Umbilical cord (tissue), 1 donor: ENCODE measurements at regions not wholly inside any gene's neighbourhood (a gene's known extent, or its start where the extent isn't known, plus 50 kb on each side); places are given as distances from the start of the nearest gene placed in this dataset.
"Not testable (repeated sequence)": the region's sequence is repeated elsewhere in the genome, so short reads cannot be mapped to it uniquely, and the experiment has no call there.

Experiments
- DNase-seq: peaks from one replicate; pipeline ENCODE4 v3.0.0-alpha.2; 2015; ENCODE audit warnings: low spot score

DNA sequence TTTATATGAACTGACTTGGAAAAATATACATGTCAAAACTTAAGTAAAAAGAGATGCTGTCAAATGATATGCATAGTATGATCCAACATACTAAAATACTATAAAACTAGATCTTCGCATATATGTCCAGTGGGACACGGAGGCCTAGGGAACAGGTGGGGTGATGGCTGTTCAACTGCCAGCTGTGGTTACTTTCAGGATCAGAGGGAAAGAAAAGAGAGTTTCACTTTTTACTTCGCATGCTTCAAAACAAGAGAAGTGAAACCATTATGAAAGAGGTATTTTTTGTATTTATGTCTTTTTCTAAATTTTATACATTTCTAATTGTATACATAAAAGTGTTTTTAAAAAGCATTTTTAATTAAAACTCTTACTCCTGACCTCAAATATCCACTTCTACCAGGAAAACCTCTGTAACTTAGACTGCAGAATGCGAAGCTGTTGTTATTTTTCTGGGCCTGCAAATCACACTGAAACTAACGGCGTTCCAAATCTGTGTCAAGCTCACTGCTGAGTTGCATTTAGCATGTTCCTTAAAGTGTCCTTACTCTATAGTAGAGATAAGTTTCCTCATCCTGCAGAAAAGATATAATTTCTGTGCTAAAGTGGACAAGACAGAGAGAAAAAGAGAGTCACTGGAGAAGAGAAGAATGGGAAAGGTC is 97.8 kb upstream of the SLC35G4 start:
- DNase-seq: no peak

DNA sequence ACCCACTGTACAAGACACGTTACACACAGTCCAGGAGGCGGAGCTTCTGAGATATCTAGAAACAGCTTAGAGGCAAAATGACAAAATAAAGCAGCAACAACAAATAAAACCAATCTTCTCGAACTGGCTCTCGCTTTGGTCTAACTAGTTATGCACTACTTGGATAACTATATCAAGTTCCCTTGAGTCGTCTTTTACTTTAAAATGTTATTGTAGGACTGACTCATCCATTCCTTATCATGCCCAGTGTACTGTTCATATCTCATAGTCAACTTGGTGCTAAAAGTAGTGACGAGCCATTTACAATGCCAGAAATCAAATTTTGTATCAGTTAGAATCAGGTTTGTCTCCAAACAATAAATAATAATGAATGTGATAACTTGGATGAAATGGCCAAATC is 102.5 kb upstream of the SLC35G4 start:
- DNase-seq: no peak

DNA sequence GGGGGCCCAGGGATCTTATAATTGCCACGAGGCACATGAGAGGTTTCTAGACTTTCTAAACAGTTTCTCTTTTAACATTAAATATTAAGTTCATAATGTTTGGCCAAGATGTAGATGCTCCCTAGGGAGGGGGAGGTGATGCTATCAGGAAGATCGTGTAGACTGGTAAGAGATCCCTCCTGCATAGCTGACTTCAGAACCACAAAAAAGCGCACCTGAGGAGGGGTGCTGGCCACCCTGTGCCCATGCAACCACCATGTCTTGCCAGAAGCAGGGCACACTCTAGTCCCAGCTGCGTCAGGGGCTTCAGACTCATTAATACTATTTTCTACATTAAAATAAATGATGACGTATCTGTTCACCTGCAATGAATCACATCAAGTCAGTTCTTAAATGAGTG is 103.4 kb upstream of the SLC35G4 start:
- no peak for DNase-seq

DNA sequence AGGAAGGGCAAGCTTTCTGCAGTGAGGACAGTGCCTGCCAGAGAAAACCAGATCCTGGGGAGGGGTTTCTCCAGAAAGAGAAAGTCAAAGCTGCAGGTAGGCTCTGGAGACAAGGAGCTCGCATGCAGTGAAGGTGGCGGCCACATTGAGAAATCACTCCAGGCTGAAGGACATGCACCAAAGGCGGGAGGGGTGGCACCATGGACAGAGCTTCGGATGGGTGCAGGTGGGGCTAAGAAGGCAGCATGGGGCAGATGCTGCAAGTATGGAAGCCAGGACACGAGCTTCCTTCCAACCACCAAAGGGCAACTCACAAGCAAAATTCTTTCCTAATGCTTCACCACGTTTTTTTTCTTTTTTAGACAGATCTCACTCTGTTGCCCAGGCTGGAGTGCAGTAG is 104.4 kb upstream of the SLC35G4 start:
- DNase-seq: no peak

DNA sequence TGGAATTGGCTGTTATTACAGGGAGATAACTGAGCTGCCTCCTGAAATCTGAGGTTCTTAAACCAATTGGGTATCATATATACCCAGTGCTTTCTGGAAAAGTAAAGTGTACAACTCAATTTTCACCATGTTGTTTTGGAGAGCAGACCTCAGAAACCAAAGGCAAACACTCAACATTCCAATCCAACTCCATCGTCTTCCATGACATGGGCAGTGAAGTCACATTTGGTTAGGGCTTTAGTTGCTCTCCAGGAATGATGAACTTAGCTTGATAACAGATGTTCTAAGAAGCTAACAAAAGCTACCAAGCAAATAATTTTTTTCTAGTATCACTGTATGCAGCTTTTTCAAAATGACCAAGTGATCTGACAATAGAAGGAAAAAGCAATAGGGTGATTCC is 107.0 kb upstream of the SLC35G4 start:
- no peak for DNase-seq

DNA sequence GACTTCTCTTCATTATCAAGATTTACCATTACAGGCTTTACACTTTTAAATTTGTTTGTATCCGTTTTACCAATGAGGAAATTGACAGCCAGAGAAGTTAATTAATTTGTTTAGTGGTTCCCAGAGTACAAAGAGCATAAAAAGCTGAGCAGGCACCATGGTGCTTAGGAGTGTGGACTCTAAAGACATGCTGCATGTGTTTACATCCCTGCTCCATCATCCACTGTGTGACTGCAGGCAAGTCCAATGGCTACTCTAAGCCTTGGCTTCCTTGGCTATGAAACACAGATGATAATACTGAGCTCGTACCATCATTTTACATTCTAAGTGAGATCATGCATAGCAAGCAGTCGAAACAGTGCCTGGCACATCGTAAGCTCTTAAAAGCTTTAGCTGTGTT is 108.0 kb upstream of the SLC35G4 start:
- no peak for DNase-seq

DNA sequence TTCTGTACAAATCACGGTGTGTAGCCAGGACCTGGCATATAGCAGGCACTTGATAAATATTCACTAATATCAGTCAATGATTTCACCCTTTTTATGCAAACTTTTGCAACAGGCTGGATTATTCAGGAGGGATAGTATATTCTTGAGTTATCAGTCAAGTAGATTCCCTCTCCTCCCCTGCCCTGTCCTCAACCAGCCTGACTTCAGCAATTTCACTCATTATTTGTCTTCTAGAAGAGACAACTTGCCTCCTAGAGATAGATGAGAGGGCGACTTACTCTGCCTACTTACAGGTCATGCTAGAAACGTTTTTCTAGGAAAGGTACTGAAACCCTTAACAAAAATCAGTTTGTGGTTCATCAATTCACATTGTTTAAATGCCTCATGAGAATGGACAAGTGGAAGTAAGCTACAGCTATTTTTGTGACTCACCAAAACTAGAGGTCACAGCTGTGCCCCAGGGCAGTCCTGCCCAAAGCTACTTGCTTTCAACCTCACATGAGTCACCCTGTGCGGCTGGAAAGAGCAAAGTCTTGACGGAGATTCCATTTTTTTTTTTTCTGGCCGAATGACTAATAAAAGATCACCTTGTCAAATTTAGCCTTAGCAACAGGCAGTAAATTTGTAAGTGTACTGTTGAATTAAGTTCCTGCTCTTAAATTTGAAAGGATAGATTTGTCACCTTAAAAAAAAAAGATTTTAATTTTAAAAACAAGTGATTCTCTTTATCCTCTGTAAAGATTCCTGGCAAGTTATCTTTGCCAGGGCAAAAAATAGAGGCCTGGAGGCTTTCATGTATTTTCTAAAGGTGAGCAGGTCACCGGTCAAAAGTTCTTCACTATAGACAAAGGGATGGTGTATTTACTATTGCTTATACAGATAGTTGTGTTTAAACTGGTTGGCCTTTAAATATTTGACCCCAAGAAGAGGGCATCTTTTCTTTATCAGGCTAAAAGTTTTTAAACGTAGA is 109.0 kb upstream of the SLC35G4 start:
- DNase-seq: peak; percentile 47

DNA sequence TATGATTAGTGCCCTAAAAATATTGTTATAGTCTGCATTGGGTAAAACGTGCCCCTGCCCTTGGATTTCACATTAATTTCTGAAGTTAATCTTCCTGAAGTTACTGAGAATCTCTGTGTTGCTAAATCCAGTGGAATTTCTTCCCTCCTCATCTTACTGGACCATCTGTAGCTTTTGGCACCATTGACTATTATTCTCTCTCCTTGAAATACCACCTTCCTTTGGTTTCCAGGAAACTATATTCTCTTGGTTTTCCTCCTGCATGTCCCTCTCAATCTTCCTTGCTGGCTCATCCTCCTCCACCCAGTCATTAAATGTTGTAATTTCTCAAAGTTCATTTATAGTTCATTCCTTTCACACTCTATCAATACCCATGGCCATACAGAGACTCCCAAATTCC is 110.6 kb upstream of the SLC35G4 start:
- DNase-seq: no peak

DNA sequence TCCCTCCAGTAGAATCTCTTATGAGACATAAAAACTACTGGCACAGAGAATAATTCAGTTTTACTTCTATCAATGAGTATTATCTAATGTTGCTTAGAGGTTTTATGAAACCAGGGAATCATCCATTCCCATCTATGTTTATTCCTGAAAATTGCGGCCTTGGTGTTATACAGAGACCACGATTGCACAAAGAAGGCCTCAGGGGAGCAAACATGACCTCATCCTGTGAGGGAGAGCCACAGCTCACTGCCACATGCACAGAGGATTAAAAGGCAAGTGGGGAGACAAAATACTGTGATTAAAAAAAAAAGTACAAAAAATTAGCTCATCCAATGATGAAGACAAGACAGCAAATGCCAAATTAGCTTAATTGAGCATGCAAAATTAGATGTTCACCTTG is 111.8 kb upstream of the SLC35G4 start:
- DNase-seq: no peak

DNA sequence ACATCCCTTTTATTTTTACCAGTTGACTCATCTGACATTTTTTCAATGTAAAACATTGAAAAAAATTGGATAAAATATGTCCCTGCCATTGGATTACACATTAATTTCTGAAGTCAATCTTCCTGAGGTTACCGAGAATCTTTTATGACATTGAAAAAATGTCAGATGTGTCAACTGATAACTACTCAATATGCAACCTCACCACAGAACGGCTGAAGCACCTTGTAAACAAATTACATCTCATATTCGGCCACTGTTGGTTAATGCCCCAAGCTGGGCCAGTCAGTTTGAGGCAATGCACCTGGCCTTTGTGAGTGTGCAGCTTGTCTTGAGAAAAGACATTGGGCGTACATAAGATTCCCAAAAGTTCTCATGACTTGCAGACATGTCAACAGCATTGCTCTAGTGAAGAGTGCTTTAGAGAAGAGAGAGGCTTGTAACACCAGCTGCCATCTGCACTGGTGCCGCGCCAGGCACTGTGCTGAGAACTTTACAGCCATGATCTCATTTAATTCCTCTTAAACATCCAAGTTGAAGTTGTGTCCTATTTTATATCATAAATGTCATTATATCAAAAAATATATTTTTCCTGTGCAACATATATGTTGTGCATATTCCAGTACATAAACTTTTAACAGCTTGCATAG is 112.7 kb upstream of the SLC35G4 start:
- DNase-seq: no peak

DNA sequence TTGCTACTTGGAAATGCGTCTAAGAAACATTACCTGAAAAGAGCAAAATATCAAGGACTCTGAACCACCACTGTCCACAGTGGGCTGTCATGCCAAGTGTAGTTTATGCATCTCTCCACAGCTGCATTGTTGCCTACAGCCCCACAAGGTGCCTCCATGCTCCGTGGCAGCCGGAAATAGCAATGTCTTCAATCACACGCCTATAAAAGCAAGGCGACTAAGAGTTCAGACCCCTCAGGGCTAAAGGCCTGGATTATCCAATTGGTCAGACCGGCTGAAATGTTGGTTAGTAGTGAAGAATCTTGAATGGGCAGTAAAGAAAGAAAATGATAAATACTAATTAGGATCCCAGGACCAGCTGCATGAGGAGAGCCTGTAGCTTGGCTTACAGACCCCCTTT is 114.0 kb upstream of the SLC35G4 start:
- no peak for DNase-seq

DNA sequence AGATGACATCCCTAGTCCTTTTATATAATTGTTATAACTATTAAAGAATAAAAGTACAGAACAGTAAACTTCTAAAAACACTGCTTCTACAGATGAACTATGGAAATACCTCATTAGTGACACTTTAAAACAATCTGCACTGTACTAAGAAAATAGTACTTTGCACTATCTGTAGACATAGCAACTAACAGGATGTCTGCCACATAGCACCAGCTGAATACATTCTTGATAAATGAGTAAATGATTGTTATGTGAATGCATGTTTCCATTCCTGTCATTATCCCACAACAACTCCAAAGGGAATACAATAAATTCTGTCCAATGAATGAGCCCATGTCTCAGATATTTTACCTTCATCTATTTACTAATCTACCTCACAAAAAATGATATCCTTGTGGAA is 115.3 kb upstream of the SLC35G4 start:
- no peak for DNase-seq

DNA sequence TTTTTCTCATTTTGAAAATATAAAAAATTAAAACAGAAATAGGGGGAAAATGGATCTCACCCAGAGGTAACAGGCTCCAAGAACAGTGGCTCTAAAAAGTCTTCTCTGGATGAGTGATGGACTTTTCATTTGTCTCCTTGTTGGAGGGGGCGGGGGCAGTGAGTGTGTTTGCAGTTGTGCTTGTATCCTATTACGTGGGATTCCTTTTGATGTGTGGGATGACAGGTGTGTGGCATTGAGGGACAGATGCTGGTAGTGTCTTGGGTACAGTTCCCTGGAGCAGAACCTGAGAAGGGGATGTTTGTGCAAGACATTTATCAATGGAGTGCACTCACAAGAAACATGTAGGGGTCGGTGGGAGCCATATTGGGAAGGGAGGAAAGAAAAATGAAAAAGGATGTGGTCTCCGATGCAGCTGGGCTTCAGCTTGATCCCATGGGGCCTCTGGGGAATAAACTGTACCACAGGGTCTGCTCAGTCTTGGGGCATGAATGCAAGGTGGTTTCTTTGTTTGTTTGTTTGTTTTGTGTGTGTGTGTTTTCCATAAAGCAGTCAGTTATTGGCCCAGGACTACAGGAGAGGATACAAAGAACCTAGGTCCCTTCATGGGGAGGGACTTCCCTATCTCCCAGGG is 120.0 kb upstream of the SLC35G4 start:
- DNase-seq: no peak

DNA sequence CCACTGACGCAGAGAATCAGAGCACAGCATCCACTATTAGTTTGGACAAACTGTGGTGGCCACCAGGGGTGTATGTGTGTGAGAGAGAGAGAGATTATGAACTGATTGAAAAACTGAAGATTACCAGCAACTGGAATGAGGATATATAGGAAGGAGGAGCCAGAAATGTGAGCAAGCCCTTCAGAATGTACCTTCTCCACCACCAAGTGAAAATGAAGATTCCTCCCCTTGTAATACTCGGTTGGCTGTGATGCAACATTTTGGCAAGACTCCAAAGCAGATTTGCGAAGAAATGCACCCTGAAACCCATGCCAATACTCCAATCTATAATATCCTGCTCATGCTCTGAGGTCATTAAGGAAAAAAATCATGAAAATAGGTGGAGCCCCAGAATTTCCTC is 121.2 kb upstream of the SLC35G4 start:
- no peak for DNase-seq

DNA sequence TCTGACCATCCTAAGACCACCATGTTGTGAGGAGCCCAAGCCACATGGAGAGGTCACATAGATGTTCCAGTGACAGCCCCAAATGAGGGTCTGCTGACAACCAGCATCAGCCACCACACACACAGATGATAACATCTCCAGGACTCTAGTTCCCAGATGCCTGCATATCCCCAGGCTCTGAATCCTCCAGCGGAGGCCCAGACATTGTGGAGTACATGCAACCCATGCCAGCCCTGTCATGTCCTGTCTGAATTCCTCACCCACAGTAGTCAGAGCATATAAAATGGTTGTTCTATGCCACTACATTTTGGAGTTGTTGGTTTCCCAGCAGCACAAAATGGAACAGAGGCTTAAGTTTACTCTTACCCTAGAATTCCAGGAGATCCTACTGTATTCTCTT is 122.0 kb upstream of the SLC35G4 start:
- no peak for DNase-seq

DNA sequence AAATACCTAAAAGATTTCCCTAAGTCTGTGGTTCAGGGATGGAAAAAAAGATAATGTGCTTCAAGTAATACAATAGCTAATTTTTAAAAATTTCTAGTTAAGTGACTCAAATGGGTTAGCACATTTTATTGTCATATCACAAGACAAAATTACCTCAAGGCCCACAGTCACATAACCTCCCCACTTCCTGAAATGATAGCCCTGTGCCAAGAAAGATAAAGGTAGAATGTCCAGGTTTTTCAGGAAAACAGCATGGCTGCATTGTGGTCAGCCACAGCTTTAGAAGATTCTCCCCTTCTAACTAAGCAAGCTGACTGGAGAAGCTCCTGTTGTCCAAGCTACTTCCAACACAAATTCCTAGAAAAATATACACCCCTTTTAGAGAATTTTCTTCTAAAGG is 127.1 kb upstream of the SLC35G4 start:
- no peak for DNase-seq

DNA sequence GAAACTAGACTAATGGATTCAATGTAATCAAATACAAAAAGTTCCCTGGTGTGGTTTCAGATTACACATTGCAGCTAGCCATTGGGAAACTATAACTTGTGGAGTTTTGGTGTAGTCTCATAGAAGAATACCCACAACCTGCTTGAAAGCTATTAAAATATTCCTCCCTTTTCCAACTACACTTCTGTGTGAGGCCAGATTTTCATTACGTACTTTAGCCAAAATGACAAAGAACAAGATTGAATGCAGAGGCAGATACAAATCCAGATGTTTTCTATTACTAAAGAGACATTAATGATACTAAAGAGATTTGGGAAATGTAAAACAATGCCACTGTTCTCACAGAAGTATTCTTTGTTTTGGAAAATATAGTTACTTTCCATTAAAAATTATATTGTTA is 128.7 kb upstream of the SLC35G4 start:
- DNase-seq: no peak

DNA sequence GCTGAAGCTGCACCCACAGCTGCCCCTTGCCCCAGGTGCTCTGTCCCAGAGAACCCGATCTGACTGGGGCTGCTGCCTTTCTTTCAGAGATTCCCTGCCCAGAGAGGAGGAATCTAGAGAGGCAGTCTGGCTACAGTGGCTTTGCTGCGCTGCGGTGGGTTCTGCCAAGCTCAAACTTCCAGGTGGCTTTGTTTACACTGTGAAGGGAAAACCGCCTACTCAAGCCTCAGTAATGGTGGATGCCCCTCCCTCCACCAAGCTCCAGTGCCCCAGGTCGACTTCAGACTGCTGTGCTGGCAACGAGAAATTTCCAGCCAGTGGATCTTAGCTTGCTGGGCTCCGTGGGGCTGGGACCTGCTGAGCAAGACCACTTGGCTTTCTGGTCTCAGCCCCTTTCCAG is 130.4 kb upstream of the SLC35G4 start:
- not testable (repeated sequence) for DNase-seq

DNA sequence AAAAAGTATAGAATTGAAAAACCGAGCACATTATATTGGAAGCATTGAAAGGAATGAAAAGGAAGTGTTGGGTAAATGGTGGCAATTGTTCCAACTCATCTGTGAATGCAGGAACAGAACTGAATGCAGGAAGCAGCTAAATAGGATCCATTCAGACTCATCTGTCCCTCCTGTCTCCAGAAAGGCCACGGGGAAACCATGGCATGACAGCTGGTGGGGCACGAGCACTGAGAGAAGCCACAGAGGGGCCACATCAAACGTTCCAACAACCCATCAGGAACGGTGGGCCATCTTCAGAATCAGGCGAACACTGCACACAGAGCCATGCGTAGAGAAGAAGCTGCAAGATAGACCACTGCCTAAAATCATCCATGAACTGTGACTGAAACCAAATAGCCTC is 138.5 kb upstream of the SLC35G4 start:
- no peak for DNase-seq

DNA sequence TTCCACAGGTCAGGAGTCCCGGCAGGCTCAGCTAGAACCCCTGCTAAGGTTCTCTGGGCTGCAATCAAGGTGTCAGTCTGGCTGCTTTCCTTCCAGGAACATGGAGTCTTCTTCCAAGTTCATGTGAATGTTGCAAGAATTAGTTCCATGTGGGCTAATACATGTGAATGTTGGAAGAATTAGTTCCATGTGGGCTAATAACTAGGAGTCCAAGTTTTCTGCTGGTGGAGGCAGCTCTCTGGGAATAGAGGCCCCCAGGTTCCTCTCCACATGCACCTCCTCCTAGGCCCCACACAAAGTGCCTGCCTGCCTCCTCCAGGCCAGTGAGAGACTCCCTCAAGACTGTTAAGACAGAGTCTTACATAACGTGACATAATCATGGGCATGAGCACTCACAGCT is 140.8 kb upstream of the SLC35G4 start:
- DNase-seq: no peak

DNA sequence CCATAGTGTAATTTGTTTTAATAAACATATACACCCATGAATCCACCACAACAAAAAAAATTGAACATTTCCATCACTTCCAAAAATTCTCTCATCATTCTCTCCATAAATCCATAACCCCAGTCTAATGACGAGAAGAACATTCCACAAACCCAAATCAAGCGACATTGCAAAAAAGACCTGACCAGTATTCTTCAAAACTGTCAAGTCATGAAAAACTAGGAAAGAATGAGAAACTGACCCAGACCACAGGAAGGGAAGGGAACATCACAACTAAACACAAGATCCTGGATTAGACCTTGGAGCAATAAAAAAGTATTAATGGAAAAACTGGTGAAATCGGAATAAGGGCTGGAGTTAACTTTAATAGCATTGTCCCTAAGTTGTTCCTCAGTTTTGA is 141.3 kb upstream of the SLC35G4 start:
- DNase-seq: no peak

DNA sequence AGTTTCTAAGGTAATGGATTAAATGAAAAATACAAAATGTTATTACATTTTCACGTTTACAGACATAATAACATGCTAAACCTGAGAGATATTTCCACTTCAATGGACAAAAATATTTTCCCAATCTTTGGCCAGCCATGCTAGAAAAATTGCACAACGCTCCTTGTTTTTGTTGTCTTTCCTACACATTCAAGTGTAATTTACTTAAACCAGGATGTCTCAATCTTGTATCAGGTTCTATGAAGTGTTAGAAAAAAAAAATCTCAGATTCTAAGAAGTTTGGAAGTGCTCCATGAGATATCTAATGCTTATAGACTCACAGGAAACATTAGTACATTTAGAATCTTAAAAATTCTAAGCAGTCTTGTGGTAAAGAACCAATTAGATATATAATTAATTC is 141.8 kb upstream of the SLC35G4 start:
- DNase-seq: no peak
